SIG-M5 treated with dmso at 0.1 percent for 504 hours (cell line): ENCODE measurements at regions not wholly inside any gene's neighbourhood (a gene's known extent, or its start where the extent isn't known, plus 50 kb on each side); places are given as distances from the start of the nearest gene placed in this dataset.

ENCODE experiments used
- DNase-seq: peaks from one replicate; lab custom pipeline; 2025; ENCODE audit not compliant: unreplicated experiment; lab: John Stamatoyannopoulos, UW

- DNase-seq: no peak
Observed at GRCh38 chr19:32255536-32256295, 89.7 kb upstream of the ZNF507 start.

- no peak for DNase-seq
Observed at GRCh38 chr19:32256341-32256975, 89.0 kb upstream of the ZNF507 start.

GRCh38 chr19:32257326-32258073, 87.9 kb upstream of the ZNF507 start:
- DNase-seq: no peak

GRCh38 chr19:32258167-32258566, 87.2 kb upstream of the ZNF507 start:
- no peak for DNase-seq

GRCh38 chr19:32264568-32264967, 80.8 kb upstream of the ZNF507 start:
- no peak for DNase-seq

- no peak for DNase-seq
Observed at GRCh38 chr19:32265995-32266394, 79.4 kb upstream of the ZNF507 start.

- DNase-seq: no peak
Observed at GRCh38 chr19:32266460-32266859, 79.0 kb upstream of the ZNF507 start.

- DNase-seq: no peak
Observed at GRCh38 chr19:32268381-32268780, 77.0 kb upstream of the ZNF507 start.

- no peak for DNase-seq
Observed at GRCh38 chr19:32269831-32270230, 75.6 kb upstream of the ZNF507 start.

- no peak for DNase-seq
Observed at GRCh38 chr19:32273483-32273882, 71.9 kb upstream of the ZNF507 start.

GRCh38 chr19:32287086-32287485, 58.3 kb upstream of the ZNF507 start:
- DNase-seq: no peak

GRCh38 chr19:32287811-32288227, 57.6 kb upstream of the ZNF507 start:
- DNase-seq: no peak

- peak; percentile 55 for DNase-seq
Observed at GRCh38 chr19:32289566-32290210, 55.7 kb upstream of the ZNF507 start.

- DNase-seq: no peak
Observed at GRCh38 chr19:32291876-32292275, 53.5 kb upstream of the ZNF507 start.

- DNase-seq: no peak
Observed at GRCh38 chr19:32294871-32295438, 50.5 kb upstream of the ZNF507 start.
